MG63 (cell line): ENCODE measurements at regions not wholly inside any gene's neighbourhood (a gene's known extent, or its start where the extent isn't known, plus 50 kb on each side); places are given as distances from the start of the nearest gene placed in this dataset.

ENCODE experiments used
- DNase-seq: peaks from one replicate; pipeline ENCODE4 v3.0.0-alpha.2; 2020
- H3K27me3 ChIP-seq: fragments of 250-450 bp; sonication (Bioruptor Pico); 2 replicates; pipeline ENCODE4 v1.5.1; 2020; ENCODE audit warnings: mild to moderate bottlenecking, moderate library complexity
- H3K36me3 ChIP-seq: fragments of 250-450 bp; sonication (Bioruptor Pico); 2 replicates; pipeline ENCODE4 v1.5.1; 2020; ENCODE audit warnings: mild to moderate bottlenecking, moderate library complexity
- H3K4me3 ChIP-seq: fragments of 250-450 bp; sonication (Bioruptor Pico); 2 replicates; pipeline ENCODE4 v1.5.1; 2020; ENCODE audit warnings: mild to moderate bottlenecking, moderate library complexity
- H3K9me3 ChIP-seq: fragments of 250-450 bp; sonication (Bioruptor Pico); 2 replicates; pipeline ENCODE4 v1.5.1; 2020; ENCODE audit warnings: mild to moderate bottlenecking, moderate library complexity

GRCh38 chr1:25043228-25043580 is 113.1 kb upstream of the RUNX3 start:
- H3K27me3 ChIP-seq: no peaks in the 10 kb centered on the region

GRCh38 chr1:25042331-25043227 is 112.5 kb upstream of the RUNX3 start:
- no peaks in the 10 kb centered on the region for H3K9me3 ChIP-seq
- H3K27me3 ChIP-seq: no peaks in the 10 kb centered on the region
- H3K4me3 ChIP-seq: no peak overlapping the region
- no peaks in the 10 kb centered on the region for H3K36me3 ChIP-seq
- no peak for DNase-seq

More at GRCh38 chr1:25043228-25043580, 113.1 kb upstream of the RUNX3 start:
- H3K4me3 ChIP-seq: no peak overlapping the region
- no peaks in the 10 kb centered on the region for H3K36me3 ChIP-seq
- no peak for DNase-seq
- no peaks in the 10 kb centered on the region for H3K9me3 ChIP-seq

GRCh38 chr1:25041916-25042315 is 111.8 kb upstream of the RUNX3 start:
- no peaks in the 10 kb centered on the region for H3K36me3 ChIP-seq
- H3K27me3 ChIP-seq: no peaks in the 10 kb centered on the region
- no peak for DNase-seq
- no peaks in the 10 kb centered on the region for H3K9me3 ChIP-seq
- H3K4me3 ChIP-seq: no peak overlapping the region

GRCh38 chr1:25040122-25040685 is 110.1 kb upstream of the RUNX3 start:
- Histone ChIP-seq H3K4me3 (no peak overlapping the region), H3K36me3 (no peaks in the 10 kb centered on the region), H3K9me3 (no peaks in the 10 kb centered on the region), H3K27me3 (no peaks in the 10 kb centered on the region)
- DNase-seq: no peak

- Histone ChIP-seq H3K27me3 (no peaks in the 10 kb centered on the region), H3K36me3 (no peaks in the 10 kb centered on the region), H3K9me3 (no peaks in the 10 kb centered on the region), H3K4me3 (no peak overlapping the region)
- no peak for DNase-seq
Observed at GRCh38 chr1:25039229-25039628, 109.2 kb upstream of the RUNX3 start.

GRCh38 chr1:25038699-25039098 is 108.6 kb upstream of the RUNX3 start:
- DNase-seq: no peak
- no peaks in the 10 kb centered on the region for H3K36me3 ChIP-seq
- H3K9me3 ChIP-seq: no peaks in the 10 kb centered on the region
- no peak overlapping the region for H3K4me3 ChIP-seq
- no peaks in the 10 kb centered on the region for H3K27me3 ChIP-seq

GRCh38 chr1:25037174-25038074 is 107.3 kb upstream of the RUNX3 start:
- Histone ChIP-seq H3K4me3 (no peak overlapping the region), H3K9me3 (no peaks in the 10 kb centered on the region), H3K36me3 (no peaks in the 10 kb centered on the region), H3K27me3 (no peaks in the 10 kb centered on the region)
- no peak for DNase-seq

GRCh38 chr1:25036117-25036546 is 106.1 kb upstream of the RUNX3 start:
- no peaks in the 10 kb centered on the region for H3K9me3 ChIP-seq
- no peak overlapping the region for H3K4me3 ChIP-seq
- DNase-seq: no peak
- no peaks in the 10 kb centered on the region for H3K27me3 ChIP-seq
- H3K36me3 ChIP-seq: no peaks in the 10 kb centered on the region

- no peak overlapping the region for H3K4me3 ChIP-seq
- no peaks in the 10 kb centered on the region for H3K9me3 ChIP-seq
- no peaks in the 10 kb centered on the region for H3K27me3 ChIP-seq
- no peaks in the 10 kb centered on the region for H3K36me3 ChIP-seq
- no peak for DNase-seq
Observed at GRCh38 chr1:25035523-25036116, 105.5 kb upstream of the RUNX3 start.

GRCh38 chr1:25034736-25035522 is 104.9 kb upstream of the RUNX3 start:
- Histone ChIP-seq H3K36me3 (no peaks in the 10 kb centered on the region), H3K4me3 (no peak overlapping the region), H3K27me3 (no peaks in the 10 kb centered on the region), H3K9me3 (no peaks in the 10 kb centered on the region)
- DNase-seq: no peak

GRCh38 chr1:25033828-25034705 is 104.0 kb upstream of the RUNX3 start:
- DNase-seq: no peak
- Histone ChIP-seq H3K36me3 (no peaks in the 10 kb centered on the region), H3K27me3 (no peaks in the 10 kb centered on the region), H3K4me3 (no peak overlapping the region), H3K9me3 (no peaks in the 10 kb centered on the region)

- no peak for DNase-seq
- H3K36me3 ChIP-seq: no peaks in the 10 kb centered on the region
Observed at GRCh38 chr1:25033030-25033827, 103.2 kb upstream of the RUNX3 start.

GRCh38 chr1:25031966-25032667 is 102.0 kb upstream of the RUNX3 start:
- H3K9me3 ChIP-seq: no peaks in the 10 kb centered on the region
- DNase-seq: no peak
- no peaks in the 10 kb centered on the region for H3K36me3 ChIP-seq
- no peak overlapping the region for H3K4me3 ChIP-seq
- no peaks in the 10 kb centered on the region for H3K27me3 ChIP-seq

More at GRCh38 chr1:25033030-25033827, 103.2 kb upstream of the RUNX3 start:
- no peak overlapping the region for H3K4me3 ChIP-seq
- no peaks in the 10 kb centered on the region for H3K27me3 ChIP-seq
- no peaks in the 10 kb centered on the region for H3K9me3 ChIP-seq

- Histone ChIP-seq H3K36me3 (no peaks in the 10 kb centered on the region), H3K9me3 (no peaks in the 10 kb centered on the region), H3K27me3 (no peaks in the 10 kb centered on the region), H3K4me3 (no peak overlapping the region)
- DNase-seq: no peak
Observed at GRCh38 chr1:25031601-25031965, 101.5 kb upstream of the RUNX3 start.
